ENCODE measurements at regions not wholly inside any gene's neighbourhood (a gene's known extent, or its start where the extent isn't known, plus 50 kb on each side); places are given as distances from the start of the nearest gene placed in this dataset.

DNA sequence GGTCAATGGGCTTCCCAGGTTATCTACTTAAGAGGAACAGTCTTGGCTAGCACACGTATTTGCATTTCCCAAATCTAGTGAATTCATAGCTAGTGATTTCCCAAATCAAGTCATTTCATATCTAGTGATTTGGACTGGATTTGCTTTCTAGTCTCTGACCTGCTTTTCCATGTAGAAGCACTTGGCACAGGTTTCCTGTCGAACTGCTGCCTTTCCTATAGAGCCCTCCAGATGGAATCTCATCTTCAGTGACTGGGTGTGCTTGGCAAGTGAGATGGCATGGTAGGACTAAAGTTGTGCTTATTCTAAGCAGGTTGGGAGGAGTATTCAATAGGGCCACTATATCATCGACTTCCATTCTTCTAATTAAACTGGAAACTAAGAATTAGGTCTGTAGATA, 94.7 kb downstream of the CCNG2 start:
- peaks cover 3 to 6% of the 10 kb centered on the region in 2 experiments for H3K27me3 ChIP-seq (ENCODE audit: control insufficient read depth in 2 of 2, insufficient read depth in 2 of 2, low read length in 2 of 2)
- POLR2A ChIA-PET: no interaction called here
- no peak overlapping the region for H3K9ac ChIP-seq (replicated peaks; ENCODE audit: extremely low read depth, insufficient read depth, low read length)
- H3K27ac ChIP-seq (ENCODE audit: insufficient read depth, low read depth, low read length): no peak overlapping the region
- no peak overlapping the region for H3K4me2 ChIP-seq (ENCODE audit: insufficient read depth, low read length)
- H3K4me1 ChIP-seq (ENCODE audit: control insufficient read depth, extremely low read depth, insufficient read depth, low read length): no peaks in the 10 kb centered on the region
- no peaks in the 10 kb centered on the region for H3K9me3 ChIP-seq (replicated peaks; ENCODE audit: control insufficient read depth, insufficient read depth, low read length)
- TF ChIP-seq, protein P1, sequence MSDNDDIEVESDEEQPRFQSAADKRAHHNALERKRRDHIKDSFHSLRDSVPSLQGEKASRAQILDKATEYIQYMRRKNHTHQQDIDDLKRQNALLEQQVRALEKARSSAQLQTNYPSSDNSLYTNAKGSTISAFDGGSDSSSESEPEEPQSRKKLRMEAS (IDR thresholded peaks at IDR 0.05; ENCODE audit: insufficient read depth, insufficient read length): no peak
- no peak for TF ChIP-seq JUN (IDR thresholded peaks at IDR 0.05; ENCODE audit: borderline replicate concordance, insufficient read depth, insufficient read length, low read depth)
- TF ChIP-seq MYC (IDR thresholded peaks at IDR 0.05; ENCODE audit: low read depth, low read length): no peak
- TF ChIP-seq, protein P2, sequence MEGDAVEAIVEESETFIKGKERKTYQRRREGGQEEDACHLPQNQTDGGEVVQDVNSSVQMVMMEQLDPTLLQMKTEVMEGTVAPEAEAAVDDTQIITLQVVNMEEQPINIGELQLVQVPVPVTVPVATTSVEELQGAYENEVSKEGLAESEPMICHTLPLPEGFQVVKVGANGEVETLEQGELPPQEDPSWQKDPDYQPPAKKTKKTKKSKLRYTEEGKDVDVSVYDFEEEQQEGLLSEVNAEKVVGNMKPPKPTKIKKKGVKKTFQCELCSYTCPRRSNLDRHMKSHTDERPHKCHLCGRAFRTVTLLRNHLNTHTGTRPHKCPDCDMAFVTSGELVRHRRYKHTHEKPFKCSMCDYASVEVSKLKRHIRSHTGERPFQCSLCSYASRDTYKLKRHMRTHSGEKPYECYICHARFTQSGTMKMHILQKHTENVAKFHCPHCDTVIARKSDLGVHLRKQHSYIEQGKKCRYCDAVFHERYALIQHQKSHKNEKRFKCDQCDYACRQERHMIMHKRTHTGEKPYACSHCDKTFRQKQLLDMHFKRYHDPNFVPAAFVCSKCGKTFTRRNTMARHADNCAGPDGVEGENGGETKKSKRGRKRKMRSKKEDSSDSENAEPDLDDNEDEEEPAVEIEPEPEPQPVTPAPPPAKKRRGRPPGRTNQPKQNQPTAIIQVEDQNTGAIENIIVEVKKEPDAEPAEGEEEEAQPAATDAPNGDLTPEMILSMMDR (IDR thresholded peaks at IDR 0.05; ENCODE audit: extremely low read depth in 1 of 2, insufficient read depth in 1 of 2, low read depth in 1 of 2, low read length in 2 of 2): no peak
- TF ChIP-seq EZH2 (IDR thresholded peaks at IDR 0.05; ENCODE audit: borderline replicate concordance, low read depth, low read length, severe bottlenecking): no peak
- no peak overlapping the region for H2AFZ ChIP-seq (ENCODE audit: low read depth, low read length)
- intact Hi-C loops (cut with micrococcal nuclease) (no loop called here), dilution Hi-C loops (cut with MboI; ENCODE audit: extremely low pct_ligation_motif_present, low sequenced_read_pairs) (no loop called here)
- FAIRE-seq: no peak
- CTCF ChIA-PET: no interaction called here
- no peak overlapping the region for H3K4me3 ChIP-seq (replicated peaks in 1 of 3; ENCODE audit: insufficient read depth in 1 of 3, low read depth in 1 of 3, low read length in 3 of 3)
- no peaks in the 10 kb centered on the region for H3K9me1 ChIP-seq (replicated peaks; ENCODE audit: control insufficient read depth, extremely low read depth, insufficient read depth, low read length)
- BruUV-seq (replicated peaks): no TSS peak
- no peak for DNase-seq (ENCODE audit: low read depth, low spot score)
- H3K79me2 ChIP-seq (ENCODE audit: control insufficient read depth, insufficient read depth, low read length): no peaks in the 10 kb centered on the region
- no peaks in the 10 kb centered on the region for H3K36me3 ChIP-seq (ENCODE audit: control insufficient read depth in 2 of 2, extremely low read depth in 1 of 2, insufficient read depth in 2 of 2, low read length in 2 of 2)
- H4K20me1 ChIP-seq (replicated peaks; ENCODE audit: control insufficient read depth, extremely low read depth, insufficient read depth, low read length): no peaks in the 10 kb centered on the region

DNA sequence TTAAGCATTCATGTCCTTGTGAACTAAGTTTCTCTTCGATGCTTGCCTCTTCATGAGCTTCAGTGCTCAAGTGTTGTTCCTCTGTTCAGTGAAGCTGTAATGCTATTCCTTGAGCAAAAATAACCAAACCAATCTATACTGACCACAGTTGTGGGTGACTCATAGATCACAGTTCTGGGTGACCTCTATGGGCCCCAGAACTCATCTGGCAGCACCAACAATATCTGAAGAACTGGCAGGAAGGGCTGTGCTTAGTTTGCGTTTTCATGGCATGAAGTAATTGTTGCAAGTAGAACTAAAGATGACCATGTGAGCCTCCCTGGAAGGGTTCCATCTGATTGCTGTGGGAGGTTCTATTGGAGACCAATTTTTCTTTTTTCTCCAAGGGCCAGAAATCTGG, 106.2 kb downstream of the CCNG2 start:
- Histone ChIP-seq H3K27ac (ENCODE audit: insufficient read depth, low read depth, low read length) (no peak overlapping the region), H3K27me3 (ENCODE audit: control insufficient read depth in 2 of 2, insufficient read depth in 2 of 2, low read length in 2 of 2) (no peaks in the 10 kb centered on the region), H4K20me1 (replicated peaks; ENCODE audit: control insufficient read depth, extremely low read depth, insufficient read depth, low read length) (no peaks in the 10 kb centered on the region), H2AFZ (ENCODE audit: low read depth, low read length) (no peak overlapping the region), H3K9ac (replicated peaks; ENCODE audit: extremely low read depth, insufficient read depth, low read length) (no peak overlapping the region), H3K4me2 (ENCODE audit: insufficient read depth, low read length) (no peak overlapping the region), H3K9me3 (replicated peaks; ENCODE audit: control insufficient read depth, insufficient read depth, low read length) (no peaks in the 10 kb centered on the region), H3K9me1 (replicated peaks; ENCODE audit: control insufficient read depth, extremely low read depth, insufficient read depth, low read length) (no peaks in the 10 kb centered on the region), H3K79me2 (ENCODE audit: control insufficient read depth, insufficient read depth, low read length) (no peaks in the 10 kb centered on the region), H3K36me3 (ENCODE audit: control insufficient read depth in 2 of 2, extremely low read depth in 1 of 2, insufficient read depth in 2 of 2, low read length in 2 of 2) (no peaks in the 10 kb centered on the region), H3K4me3 (replicated peaks in 1 of 3; ENCODE audit: insufficient read depth in 1 of 3, low read depth in 1 of 3, low read length in 3 of 3) (no peak overlapping the region), H3K4me1 (ENCODE audit: control insufficient read depth, extremely low read depth, insufficient read depth, low read length) (no peaks in the 10 kb centered on the region)
- ChIA-PET CTCF (no interaction called here), POLR2A (no interaction called here)
- no peak for FAIRE-seq
- intact Hi-C loops (cut with micrococcal nuclease) (no loop called here), dilution Hi-C loops (cut with MboI; ENCODE audit: extremely low pct_ligation_motif_present, low sequenced_read_pairs) (no loop called here)
- DNase-seq (ENCODE audit: low read depth, low spot score): no peak
- TF ChIP-seq FOS (IDR thresholded peaks at IDR 0.05; ENCODE audit: borderline replicate concordance, insufficient read depth, low read length) (no peak), EZH2 (IDR thresholded peaks at IDR 0.05; ENCODE audit: borderline replicate concordance, low read depth, low read length, severe bottlenecking) (no peak), GATA2 (IDR thresholded peaks at IDR 0.05; ENCODE audit: insufficient read depth, insufficient read length, low read depth, low read length) (no peak), MYC (IDR thresholded peaks at IDR 0.05; ENCODE audit: low read depth, low read length) (no peak), POLR2AphosphoS5 (IDR thresholded peaks at IDR 0.05; ENCODE audit: insufficient read depth, low read depth, low read length) (no peak), POLR2A (IDR thresholded peaks at IDR 0.05; ENCODE audit: low read depth, low read length) (no peak), JUN (IDR thresholded peaks at IDR 0.05; ENCODE audit: borderline replicate concordance, insufficient read depth, insufficient read length, low read depth) (no peak)
- TF ChIP-seq, protein P1 (IDR thresholded peaks at IDR 0.05; ENCODE audit: insufficient read depth, insufficient read length): no peak
- TF ChIP-seq, protein P2 (IDR thresholded peaks at IDR 0.05; ENCODE audit: extremely low read depth in 1 of 2, insufficient read depth in 1 of 2, low read depth in 1 of 2, low read length in 2 of 2): no peak
- no TSS peak for BruUV-seq (replicated peaks)

Data from endothelial cell of umbilical vein (primary cell).